Right ventricle myocardium inferior (tissue), 1 donor: ENCODE measurements at regions not wholly inside any gene's neighbourhood (a gene's known extent, or its start where the extent isn't known, plus 50 kb on each side); places are given as distances from the start of the nearest gene placed in this dataset.
"Not testable (repeated sequence)": the region's sequence is repeated elsewhere in the genome, so short reads cannot be mapped to it uniquely, and the experiment has no call there.

ENCODE experiments used
- ATAC-seq: fragments of 200-7000 bp; cut with Tn5 transposase; one replicate; pipeline ENCODE4 v1.9.1; 2020; ENCODE audit warnings: mild to moderate bottlenecking, moderate library complexity
- DNase-seq: peaks from one replicate; pipeline ENCODE4 v3.0.0; 2021; ENCODE audit errors: missing footprints
- intact Hi-C: fragments of 100-400 bp; cut with DNase I; formaldehyde crosslinking; loops from one replicate; pipeline ENCODE4 v1.11.0; 2022
- donor health status: DM: no; HTN: yes; CAD: no; lungs with severe emphysema.

DNA sequence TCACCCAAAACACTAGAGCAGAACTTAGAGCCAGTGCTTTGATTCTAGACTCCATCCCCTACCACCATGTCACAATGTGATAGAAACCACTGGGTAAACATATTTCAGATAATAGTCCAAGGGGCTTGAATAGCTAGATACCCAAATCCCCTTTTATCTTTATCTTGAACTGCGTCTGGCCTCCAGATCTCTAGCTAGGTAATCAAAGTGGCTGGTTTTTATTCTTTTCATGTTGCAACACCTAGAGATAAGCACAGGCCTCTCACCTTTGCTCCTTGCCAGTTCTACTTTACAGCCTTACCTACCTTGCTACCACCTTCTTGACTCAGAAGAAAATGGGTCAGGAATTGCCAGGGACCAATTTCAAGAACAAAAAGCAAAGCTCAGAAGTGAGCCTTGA lies 171.2 kb downstream of the C1D start:
- DNase-seq (no peak), ATAC-seq (no peak)
- intact Hi-C loops, result no loop called here

DNA sequence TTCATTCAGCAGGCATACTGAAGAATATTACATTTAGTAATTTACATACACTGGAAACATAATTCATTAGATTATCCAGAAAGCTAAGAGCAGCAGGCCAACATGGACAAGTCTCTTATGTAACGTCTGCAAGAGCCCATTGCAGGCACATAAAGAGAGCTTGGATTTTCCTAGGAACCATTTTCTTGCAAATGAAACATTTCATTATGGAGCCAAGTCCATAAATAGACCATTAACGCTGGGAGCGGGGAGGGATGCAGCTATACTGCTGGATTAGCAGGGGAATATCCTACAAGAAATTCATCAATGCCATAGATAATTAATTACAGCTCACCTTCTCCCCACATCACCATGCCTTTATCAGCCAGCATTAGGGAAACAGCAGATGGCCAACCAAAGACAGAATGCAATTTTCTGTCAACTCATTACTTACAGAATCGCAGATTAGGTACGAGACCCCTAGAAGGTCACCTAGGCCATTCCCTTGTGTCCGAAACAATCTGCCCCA lies 170.4 kb downstream of the C1D start:
- intact Hi-C loops, result no loop called here
- ATAC-seq, result no peak
- DNase-seq, result no peak

DNA sequence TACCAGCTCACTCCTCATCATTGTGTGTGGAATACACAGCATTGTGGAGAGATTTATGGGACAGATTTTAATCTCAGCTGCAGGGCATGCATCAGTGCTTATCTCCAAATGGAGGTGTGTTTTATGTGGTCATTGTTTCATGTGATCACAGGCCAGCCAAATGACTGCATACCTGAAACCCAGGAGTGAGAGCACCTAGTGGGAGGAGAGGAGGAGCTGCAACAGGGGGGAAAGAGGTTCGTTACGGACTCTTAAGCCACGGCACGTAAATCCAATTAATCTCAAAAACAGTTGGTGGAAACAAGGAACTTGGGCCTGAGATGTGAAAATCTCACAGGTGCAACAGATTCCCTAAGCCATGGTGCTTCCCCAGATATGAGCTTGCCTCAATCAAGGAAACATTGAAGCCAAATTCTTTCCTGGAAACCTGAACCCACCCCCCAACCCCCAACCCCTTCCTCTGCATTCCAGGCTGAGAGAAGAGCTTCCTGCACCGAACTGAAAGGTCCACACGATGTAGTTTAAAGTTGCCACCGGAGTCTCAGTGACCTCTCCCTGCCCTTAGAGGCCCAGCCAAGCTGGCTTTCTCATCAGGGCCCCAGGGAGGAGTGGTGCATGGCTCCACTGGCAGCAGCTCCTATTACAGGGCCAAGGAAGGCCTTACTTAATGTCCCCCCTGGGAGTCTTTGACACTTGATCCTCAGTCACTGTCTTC lies 167.4 kb downstream of the C1D start:
- intact Hi-C loops, result no loop called here
- DNase-seq (no peak), ATAC-seq (no peak)

DNA sequence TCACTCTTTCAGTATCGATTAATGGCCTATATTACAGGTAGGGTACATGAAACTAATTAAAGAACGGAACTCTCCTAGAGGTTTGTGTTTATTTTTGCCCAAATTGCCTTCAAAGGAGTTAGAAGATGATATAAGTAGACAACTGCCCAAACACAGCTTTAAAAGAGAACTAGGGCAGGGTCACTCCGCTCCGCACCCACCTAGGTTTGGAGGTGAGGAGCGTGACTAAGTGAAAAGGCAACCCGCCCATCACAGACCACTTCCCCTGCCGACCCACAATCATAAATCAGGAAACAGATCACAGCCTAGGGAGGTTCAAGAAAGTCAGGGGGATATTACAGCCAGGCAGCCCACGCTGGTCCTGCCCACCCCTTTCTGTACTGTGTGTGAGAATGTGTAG lies 166.7 kb downstream of the C1D start:
- ATAC-seq (no peak), DNase-seq (no peak)
- intact Hi-C loops, result no loop called here

DNA sequence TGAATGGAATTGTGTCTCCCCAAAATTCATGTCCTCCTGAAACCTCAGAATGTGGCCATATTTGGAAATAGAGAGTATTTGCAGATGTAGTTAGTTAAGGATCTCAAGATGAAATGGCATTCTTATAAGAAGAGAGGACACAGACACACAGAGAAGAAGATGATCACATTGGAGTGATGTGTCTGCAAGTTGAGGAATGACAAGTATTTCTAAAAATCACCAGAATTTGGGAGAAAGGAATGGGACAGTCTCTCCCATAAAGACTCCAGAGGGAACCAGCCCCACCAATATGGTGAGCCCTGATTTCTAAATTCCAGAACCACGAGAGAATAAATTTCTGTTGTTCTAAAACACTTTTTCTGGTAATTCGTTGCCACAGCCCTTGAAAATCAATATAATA lies 166.3 kb downstream of the C1D start:
- ATAC-seq, result no peak
- intact Hi-C loops, result no loop called here
- DNase-seq, result no peak

DNA sequence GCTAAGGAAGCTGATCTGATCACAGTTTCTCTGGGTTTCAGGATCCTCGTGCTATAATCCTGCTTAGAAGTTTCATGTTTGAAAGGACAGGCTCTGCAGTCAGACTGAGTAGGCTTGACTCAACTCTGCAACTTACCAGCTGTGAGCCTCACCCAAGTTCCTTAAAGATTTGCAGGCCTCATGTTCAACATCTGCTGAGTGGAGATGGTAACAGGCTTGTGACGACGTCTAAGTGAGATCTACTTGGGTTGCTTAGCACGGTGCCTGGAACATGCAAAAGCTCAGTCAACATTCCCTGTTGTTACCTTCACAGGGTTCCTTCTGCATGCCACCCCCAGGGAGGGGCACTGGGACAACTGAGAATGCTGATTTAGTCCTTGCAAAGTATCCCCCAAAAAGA lies 164.2 kb downstream of the C1D start:
- intact Hi-C loops, result no loop called here
- DNase-seq (no peak), ATAC-seq (no peak)

DNA sequence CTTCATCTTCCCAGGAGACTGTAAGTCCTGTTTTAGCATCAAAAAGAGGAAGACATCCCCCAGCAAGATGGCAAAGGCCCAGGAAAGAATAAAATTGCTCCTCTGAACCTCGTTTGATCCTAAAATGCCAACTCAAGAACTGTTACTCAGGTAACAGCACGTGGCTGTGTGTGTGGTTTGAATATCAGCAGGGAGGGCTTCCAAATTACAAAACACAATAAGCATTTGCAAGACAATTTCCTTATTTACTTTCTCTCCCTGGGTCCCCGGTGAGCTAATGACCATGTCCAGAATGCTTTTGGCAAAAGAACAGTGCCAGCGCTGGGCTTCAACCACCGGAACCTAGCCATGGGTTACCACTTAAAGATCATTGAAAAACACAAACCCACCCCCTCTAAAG lies 163.6 kb downstream of the C1D start:
- DNase-seq, result no peak
- intact Hi-C loops, result no loop called here
- ATAC-seq, result no peak

DNA sequence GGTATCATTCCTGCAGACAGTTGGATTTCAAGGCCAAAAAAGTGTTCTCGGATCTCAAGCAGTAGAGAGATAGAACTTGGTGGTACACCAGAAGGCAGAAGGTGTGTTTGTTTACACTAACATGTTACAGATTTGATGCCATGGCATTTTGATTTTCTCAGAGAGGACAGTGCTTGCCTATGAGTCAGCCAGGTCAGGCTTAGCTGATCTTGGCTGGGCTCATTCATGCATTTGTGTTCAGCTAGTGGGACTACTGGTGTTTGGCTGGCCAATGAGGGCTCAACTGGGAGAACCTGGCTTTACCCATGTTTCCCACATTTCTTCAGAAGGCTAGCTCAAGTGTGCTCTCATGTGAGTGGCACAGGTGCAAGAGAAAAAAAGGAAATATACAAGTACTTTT lies 162.0 kb downstream of the C1D start:
- DNase-seq (no peak), ATAC-seq (no peak)
- intact Hi-C loops, result no loop called here

DNA sequence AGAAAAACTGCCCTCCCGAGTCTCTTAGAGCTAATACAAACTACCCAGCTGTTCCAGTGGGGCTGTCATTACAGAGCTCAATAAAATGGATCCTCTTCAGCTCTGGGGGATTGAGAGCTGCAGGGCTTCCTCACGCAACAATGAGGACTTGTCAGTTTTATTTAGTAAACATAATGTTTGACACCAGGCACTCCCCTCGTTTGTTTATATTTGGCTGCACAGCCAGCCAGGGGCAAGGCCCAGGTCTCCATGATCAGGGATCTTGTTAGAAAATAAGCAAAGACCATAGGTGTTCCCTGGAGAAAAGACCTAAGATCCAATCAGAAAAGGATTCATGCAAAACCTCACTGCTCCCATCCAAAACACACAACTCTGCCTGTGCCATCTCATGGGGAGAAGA lies 158.2 kb downstream of the C1D start:
- ATAC-seq (no peak), DNase-seq (no peak)
- intact Hi-C loops, result no loop called here

DNA sequence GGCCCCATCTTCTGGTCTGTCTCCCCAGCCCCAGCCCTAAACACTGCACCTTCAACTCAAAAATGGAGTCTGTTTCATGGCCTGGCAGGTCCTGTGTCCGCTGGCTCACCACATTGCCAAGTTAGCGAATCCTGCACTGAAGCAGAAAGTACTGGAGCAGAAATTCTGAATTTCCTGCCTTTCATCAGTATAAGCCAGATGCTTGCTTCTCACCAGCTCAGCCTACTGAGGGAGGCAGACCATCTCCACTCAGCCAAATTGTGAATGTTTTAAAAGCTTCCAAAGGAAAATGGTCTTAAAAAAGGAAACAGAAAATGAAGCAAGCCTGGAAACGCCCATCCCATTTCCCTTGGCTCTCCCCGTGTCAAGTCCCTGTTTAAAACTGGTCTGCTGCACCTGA lies 157.8 kb downstream of the C1D start:
- intact Hi-C loops, result no loop called here
- no peak for ATAC-seq
- no peak for DNase-seq

DNA sequence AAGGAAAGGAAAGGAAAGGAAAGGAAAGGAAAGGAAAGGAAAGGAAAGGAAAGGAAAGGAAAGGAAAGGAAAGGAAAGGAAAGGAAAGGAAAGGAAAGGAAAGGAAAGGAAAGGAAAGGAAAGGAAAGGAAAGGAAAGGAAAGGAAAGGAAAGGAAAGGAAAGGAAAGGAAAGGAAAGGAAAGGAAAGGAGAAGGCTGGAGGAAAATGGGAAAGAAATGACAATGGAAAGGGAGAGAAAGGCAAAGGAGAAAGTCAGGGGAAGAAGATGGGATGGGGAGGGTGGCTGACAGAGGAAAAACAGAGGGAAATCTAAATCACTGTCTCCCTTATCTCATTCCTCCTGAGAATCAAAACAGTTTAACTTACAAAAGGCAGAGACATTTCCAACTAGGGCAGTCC lies 156.3 kb downstream of the C1D start:
- ATAC-seq, DNase-seq, intact Hi-C loops: not testable (repeated sequence)

DNA sequence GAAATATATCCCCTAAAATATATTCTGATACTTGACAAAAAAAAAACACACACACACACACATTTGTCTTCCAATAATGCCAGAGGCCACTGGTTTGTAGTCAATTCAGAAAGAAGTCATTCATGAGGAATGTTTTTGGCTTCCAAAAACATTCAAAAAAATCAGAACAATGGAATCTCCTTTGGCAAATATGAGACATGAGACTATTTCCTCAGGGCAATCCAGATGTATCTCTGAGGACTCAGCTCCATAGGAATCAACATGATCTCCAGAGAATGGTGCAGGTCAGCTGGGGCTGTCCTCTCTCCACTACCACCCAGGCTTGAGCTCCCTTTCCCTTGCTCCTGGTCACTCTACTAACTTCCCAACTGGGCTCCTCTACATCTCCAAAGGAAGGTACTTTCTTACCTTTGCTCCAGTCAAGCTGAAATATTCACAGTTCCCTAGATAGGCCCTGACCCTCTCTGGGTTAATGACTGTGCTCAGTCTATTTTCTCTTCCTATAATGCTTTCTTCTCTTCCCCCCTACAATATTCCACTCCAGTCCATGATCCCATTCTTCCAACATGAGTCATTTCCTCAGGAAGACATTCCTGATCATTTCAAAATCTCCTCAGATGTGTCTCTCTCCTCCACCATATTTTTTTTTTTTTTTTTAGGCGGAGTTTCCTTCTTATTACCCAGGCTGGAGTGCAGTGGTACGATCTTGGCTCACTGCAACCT lies 145.3 kb downstream of the C1D start:
- no peak for ATAC-seq
- intact Hi-C loops, result no loop called here
- DNase-seq, result no peak

DNA sequence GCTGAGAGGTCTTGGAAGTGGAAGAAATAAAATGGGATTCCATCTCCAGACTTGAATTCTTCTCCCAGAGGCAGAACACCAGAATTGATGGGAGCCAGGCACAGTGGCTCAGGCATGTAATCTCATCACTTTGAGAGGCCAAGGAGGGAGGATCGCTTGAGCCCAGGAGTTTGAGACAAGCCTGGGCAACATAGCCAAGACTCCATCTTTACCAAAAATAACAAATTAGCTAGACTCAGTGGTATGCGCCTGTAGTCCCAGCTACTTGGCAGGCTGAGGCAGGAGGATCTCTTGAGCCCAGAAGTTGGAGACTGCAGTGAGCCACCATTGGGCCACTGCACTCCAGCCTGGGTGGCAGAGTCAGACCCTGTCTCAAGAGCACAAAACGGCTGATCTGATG lies 144.3 kb downstream of the C1D start:
- no peak for ATAC-seq
- no peak for DNase-seq
- intact Hi-C loops, result no loop called here

DNA sequence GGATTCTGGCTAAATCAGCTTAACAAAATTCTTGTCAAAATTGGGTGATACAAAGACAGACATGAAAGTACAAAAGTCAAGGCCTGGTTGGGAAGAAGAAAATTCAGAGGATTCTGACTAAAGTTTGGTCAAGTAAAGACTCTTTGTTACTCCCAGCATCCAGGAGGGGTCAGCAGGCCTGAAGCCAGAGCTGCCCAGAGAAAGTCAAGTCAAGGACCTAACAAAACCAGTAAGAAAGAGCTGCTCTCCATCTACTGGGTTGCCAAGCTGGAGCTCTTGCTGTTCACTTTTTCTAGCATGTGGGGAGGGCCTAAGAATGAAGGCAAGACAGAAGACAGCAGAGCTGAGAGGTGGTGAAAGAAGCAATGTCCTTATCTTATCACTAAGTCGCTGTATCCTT lies 143.3 kb downstream of the C1D start:
- no peak for ATAC-seq
- intact Hi-C loops, result no loop called here

DNA sequence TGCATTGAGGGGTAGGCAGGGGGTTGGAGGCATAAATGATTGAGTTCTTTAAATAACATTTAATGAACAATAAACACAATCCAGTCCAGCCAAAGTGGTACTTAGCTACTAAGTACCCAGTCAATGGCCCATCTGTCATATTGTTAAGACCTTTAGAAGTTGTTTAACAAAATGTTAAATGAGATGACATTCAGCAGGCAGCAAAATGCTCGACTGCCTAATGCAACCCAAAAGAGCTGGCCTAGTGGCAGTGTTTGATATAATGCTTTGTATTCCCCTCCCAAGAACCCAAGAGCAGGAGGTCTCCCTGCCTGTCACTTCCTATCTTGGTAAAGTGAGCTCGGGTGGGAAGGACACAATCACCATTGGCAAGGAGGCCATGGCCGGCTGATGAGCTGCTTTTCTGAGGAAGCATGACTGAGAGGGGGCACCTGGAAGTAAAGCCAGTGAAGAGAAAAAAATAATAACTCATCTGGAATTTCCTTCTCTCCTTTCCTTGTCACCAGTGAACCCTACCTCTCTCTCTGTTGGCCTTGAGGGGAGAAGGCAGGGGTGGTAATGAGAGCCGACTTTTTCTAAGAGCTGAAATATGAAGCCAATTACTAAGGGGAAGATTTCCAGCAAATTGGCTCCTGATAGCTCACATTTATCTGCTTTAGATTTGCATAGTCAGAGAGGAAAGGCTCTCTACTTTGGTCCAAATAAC lies 140.6 kb downstream of the C1D start:
- no peak for ATAC-seq
- intact Hi-C loops, result no loop called here

More for the DNA sequence above, 143.3 kb downstream of the C1D start:
- DNase-seq, result no peak

DNA sequence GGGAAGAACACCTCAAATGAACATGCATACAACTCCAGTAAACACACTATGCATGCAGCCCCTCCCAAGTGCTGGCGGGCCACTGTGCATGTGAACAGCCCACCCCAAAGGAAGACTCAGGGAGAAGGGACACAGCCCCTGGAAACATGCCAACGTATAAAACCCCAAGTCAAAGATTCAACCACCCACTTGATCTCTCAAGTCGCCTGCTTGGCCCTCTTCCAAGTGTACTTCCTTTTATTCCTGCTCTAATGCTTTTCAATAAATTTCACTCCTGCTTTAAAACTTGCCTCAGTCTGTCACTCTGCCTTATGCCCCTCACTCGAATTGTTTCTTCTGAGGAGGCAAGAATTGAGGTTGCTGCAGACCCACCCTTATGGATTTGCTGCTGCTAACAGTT lies 139.1 kb downstream of the C1D start:
- intact Hi-C loops, result no loop called here
- no peak for DNase-seq

More for the DNA sequence above, 140.6 kb downstream of the C1D start:
- no peak for DNase-seq

DNA sequence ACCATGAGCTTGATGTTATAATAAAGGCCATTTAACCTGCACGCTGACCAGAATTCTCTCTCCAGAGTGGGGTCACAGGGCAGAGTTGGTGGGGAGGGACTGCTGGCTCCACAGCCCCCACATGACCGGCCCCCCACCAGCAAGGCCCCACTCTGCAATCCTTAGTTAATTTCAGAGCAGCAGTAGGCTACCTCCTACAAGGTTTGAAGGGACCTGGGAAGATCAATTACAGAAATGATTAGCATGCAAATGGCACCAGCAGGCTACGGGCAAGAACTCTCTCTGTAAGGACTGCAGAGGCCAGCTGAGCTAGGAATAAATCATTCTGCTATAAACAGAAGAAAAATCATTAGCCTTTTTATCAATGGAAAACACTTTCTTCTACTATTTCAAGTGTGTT lies 135.3 kb downstream of the C1D start:
- ATAC-seq (no peak), DNase-seq (no peak)
- intact Hi-C loops, result no loop called here

More for the DNA sequence above, 139.1 kb downstream of the C1D start:
- ATAC-seq, result no peak

DNA sequence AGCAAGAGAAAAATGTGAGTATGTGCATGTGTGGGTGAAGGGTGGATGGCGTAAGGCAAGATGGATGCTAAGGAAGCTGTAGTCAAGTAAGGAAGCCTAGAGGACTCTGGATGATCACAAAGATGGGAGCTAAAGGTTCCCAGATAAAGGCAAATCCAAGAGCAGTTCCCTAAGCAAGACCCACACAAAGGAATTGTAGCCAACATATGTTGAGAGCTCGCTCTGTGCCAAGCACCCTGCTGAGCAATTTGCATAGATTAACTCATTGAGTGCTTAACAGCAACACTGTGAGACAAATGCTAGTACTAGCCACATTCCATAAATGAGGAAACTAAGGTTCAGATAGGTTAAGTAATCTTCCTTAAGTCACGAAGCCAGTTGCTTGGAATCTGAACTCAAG lies 132.6 kb downstream of the C1D start:
- DNase-seq (no peak), ATAC-seq (no peak)
- intact Hi-C loops, result no loop called here

DNA sequence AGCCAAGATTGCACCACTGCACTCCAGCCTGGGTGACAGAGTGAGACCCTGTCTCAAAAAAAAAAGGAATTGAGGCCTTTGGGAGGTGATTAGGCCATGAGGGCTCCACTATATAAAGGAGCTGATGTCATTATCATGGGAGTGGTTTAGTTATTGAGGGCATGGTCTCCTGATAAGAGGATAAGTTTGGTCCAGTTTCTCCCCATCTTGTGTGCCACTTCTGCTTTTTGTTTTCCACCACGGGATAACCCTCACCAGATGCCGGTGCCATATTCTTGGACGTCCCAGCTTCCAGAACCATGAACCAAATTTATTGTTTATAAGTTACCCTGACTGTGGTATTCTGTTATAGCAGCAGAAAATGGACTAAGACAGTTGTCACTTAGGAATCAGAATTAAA lies 125.8 kb downstream of the C1D start:
- ATAC-seq, result no peak
- DNase-seq, result no peak
- intact Hi-C loops, result no loop called here

DNA sequence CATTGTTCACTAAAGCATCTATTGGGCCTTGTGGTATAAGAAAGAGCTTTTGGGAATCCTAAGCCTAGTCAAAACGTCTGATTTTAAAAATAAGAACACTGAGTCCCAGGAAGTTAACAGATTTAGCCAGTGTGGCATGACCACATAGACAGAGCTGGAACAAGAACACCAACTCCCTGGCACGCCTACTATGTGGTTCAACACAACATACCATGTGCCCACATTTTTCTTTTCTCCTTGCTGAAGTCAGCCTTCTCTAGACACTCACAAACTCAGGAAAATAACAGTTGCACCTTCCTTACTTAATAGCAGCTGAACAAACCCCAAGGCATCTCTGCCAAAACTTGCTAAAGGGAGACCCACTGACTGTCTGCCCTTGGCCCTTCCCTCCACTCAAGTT lies 124.8 kb downstream of the C1D start:
- no peak for ATAC-seq
- intact Hi-C loops, result no loop called here
- DNase-seq, result no peak
